ENCODE measurements at regions not wholly inside any gene's neighbourhood (a gene's known extent, or its start where the extent isn't known, plus 50 kb on each side); places are given as distances from the start of the nearest gene placed in this dataset.

DNA sequence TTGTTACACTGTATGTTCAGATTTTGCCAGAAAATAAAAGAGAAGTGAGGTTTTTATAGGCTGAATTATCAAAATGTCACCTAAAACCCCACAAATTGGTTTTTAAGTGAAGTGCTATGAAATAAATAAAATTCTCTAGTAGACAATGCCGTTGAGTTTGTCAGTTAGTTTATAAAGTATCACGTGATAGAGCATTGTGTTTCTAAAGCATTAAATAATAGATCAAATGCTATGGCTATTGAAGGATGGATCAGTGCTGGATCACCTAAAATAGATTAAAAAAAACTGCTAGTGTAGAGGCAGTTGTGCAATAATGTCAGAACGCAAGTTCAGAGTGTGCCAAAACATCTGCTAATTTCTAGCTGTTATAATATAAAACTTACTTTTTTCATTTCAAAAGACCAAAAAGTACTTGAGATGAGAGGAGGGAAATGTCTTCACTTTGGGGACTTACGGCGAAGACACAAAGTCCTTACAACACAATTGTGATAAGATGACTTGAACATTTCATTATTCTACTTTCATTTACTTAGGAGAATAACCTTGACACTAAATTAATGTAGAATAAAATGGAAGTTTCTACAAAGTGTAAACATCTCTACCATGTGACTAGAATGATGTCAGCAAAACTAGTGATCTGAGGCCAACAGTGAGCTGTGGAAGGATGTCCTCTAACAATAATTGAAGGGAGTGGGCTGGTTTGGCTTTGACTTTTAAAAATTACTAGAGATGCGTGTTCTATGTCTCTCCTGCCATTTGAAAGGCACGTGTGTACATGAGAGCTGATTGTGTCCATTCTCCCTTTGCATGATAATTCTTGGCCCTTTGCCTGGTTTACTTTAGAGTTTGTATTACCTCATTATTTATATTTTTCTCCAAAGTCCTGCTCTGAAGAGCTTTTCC is 154.4 kb upstream of the PDE3A start:
- DNase-seq: no peak

DNA sequence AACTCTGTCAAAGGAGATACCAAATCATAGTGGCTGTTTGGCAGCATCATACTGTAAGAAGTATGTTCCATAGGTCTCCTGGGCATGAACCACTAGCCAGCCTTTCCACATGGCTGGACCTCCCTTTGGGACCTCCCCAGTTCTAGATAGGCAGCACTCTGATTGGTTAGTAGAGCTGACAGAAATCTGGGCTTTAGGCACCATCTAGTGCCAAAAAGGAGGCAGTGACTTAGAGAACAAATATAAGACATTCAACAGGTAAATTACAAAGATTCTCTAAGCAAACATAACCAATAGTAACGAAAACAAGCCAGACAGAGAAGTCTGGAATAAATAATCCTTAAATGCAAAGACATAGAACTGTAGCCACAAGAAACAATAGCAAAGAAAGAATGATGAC is 148.0 kb upstream of the PDE3A start:
- DNase-seq: no peak

DNA sequence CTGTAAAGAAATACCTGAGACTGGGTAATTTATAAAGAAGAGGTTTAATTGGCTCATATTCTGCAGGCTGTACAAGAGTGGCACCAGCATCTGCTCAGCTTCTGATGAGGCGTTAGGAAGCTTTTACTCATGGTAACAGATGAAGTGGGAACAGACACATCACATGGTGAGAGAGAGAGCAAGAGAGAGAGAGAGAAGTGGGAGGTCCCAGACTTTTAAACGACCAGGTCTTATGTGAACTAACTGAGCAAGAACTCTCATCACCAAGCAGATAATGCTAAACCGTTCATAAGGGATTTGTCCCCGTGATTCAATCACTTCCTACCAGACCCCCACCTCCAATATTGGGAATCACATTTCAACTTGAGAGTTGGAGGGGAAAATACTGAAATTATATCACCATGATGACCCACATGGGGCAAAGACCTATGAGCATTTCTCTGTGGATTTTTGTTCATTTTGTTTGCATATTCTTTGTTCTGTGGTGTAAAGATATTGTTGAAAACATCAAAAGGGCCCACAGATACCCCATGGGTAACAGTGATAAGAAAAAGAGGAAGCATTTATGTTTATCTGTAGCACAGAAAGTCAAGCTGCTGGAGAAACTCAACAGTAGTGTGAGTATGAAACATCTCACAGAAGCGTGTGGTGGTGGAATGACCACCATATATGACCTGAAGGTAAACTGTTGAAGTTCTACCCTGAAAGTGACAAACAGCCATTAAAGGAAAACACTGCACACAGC is 135.2 kb upstream of the PDE3A start:
- no peak for DNase-seq

DNA sequence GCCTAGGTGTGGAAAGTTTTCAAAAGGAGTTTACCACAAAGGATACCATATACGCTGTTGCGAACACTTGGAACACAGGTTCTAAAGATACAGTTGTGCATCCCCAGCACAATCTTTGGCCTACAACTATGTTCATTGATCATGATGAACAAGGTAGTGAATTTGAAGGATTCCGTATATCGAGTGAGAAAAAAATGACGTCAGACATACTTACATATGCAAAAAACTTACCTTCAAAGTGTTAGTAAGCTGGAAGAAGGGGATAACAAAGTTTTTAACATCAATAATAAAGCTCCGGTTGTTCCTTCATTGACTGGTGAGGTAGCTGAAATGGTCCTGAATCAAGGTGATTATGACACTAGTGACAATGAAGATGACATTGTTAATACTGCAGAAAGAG is 133.9 kb upstream of the PDE3A start:
- no peak for DNase-seq

DNA sequence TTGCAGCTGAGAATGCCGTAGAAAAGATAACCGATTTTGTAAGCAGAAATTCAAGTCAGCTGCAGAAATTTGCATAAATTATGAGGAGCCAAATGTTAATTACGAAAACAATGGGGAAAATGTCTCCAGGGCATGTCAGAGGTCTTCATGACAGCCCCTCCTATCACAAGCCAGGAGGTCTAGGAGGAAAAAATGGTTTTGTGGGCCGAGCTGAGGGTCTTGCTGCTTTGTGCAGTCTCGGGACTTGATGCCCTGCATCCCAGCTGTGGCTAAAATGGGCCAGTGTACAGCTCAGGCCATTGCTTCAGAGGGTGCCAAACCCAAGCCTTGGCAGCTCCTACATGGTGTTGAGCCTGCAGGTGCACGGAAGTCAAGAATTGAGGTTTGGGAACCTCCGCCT is 131.2 kb upstream of the PDE3A start:
- DNase-seq: no peak

DNA sequence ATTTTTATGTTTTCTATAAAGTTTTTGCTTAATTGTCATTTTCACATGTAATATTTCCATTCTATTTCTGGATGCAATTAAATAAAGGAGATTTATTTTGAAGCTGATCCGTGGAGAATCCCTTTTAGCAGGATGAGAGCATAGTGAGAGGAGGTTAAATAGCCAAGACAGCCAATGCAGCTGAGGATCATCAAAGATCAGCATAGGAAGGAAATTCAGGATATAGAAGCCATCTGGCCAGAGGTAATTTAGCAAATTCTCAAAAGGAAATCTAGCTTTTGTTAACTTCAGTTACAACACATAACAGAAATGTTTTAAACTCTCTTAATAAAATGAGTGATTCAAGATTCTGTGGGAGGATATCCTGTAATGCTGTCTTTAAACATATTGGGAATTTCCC is 122.8 kb upstream of the PDE3A start:
- no peak for DNase-seq

DNA sequence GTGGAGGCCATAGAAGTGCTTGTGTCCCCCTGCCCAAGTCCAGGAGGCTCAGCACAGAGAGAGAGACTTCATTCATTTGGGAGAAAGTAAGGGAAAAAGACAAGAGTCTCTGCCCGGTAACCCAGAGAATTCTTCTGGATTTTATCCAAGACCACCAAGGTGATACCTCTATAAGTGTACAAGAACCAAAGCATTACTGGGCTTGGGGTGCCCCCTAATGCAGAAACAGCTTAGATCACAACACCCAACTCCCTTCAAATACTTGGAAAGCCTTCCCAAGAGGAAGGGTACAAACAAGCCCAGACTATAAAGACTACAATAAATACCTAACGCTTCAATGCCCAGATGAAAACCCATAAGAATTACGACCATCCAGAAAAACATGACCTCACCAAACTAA is 119.7 kb upstream of the PDE3A start:
- no peak for DNase-seq

DNA sequence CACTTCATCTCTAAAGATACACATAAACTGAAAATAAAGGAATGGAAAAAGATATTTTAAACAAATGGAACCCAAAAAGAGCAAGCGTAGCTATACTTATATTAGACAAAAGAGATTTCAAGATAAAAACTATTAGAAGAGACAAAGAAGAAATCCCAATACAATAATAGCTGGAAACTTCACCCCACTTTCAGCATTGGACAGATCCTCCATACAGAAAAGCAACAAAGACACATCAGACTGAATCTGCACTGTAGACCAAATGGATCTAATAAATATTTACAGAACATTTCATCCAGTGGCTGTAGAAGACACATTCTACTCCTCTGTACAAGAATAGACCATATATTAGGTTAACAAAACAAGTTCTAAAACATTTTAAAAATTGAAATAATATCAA is 117.6 kb upstream of the PDE3A start:
- DNase-seq: no peak

DNA sequence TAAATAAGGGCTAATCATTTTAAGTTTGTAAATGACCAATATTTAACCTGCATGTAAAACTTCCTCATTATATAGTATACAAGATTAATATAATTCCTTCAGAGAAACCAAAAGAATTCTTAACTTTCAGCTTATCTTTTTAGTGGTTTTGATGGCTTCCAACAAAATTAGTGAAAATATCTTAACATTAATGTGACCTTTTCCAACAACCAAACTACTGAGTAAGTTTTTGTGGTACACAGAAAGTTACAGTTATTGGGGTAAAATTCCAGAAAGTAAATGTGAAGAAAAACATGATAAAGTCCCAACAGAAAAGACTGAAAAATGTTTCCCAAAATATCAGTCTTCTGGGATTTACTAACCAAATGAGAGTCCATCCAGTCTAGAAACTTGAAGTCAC is 111.0 kb upstream of the PDE3A start:
- no peak for DNase-seq

DNA sequence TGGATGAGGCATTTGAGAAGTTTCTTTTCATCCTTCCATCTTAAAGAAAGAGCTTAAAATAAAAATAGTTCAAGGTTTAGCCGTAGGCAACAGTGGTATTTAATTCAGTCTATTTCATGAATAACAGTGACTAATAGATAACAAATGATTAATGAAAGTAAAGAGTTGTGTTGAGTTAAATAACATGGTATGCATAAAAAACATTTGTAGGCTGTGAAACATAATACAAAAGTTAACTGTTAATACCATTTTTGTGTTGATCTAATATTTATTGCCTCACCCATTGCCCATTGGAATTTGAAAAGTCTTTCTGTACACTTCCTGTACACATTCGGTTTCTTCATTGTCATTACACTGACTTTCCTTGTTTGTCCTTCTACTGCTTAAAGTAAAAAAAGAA is 108.6 kb upstream of the PDE3A start:
- no peak for DNase-seq

DNA sequence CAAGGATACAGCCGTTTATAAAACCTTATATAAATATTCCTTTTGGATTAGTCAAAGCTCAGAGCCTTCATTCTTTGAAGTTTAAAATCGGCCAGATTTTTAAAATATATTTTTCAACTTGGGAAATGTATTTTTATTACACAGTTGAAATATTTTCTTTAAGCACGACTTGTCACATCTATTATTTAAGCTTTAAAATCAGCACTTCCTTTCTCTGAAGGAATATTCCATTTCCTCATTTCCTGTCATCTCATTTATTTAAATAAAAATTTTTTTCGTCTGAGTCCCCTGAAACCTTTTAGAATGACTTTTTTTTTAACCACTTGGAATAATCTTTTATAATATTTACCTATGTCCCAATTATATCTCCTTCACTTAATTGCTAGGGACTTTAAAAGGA is 107.5 kb upstream of the PDE3A start:
- DNase-seq: no peak

DNA sequence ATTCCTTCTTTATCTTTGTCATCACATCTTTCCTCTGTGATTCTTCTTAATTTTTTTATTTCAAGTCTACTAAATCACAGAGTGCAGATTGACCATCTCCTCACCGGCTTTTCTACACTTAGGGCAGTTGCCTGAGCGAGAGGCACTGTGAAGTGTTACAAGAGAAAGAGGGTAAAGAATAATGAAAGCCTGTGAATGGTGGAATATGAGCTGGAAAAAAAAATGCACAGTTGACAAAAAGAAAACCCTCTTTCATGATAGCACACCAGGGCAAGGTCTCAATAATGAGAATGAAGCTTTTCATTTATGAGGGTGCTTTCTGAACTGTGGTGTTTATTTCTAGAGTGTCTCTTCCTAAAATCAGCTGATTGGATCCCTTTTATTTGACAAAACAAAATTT is 106.2 kb upstream of the PDE3A start:
- no peak for DNase-seq

DNA sequence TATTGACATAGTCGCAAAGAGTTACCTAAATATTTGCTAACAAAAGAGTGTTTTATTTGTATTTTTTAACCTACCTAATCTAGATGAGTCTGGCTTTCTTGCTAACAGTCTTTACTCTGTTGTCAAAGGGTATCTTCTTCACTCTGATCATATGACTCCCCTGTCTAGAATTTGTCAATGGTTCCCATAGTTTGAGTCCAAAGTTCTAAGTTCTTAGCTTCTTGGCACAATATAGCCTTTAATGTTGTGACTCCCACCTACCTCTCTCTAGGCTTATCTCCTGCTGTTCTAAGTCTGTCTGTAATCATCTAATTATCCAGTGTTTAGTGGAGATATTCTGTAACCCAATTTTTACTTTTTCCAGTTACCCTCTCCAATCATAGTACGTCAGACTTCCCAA is 104.3 kb upstream of the PDE3A start:
- no peak for DNase-seq

DNA sequence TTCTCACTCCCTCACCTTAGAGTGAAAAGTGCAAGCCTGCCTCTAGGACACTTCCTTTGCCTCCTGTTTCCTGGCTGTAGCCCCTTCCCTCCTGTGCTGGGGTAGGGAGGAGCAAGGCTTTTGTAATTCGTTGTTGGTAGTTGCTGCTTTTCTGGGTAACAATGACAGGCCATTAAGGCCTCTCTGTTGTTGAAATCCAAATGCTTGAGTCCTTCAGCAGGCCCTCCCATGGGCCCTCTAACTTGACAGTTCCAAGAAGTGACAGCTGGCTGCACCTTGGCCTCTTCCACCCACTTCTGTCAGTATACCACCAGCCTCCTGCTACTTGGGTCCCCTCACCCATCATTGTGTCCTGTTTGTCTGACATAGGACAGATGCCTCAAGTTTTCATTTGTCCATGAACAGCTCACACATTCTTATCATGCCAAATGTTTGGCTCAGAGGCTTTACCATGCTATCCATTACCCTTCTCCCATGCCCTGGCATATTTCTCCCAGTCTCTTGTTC is 103.7 kb upstream of the PDE3A start:
- DNase-seq: no peak

DNA sequence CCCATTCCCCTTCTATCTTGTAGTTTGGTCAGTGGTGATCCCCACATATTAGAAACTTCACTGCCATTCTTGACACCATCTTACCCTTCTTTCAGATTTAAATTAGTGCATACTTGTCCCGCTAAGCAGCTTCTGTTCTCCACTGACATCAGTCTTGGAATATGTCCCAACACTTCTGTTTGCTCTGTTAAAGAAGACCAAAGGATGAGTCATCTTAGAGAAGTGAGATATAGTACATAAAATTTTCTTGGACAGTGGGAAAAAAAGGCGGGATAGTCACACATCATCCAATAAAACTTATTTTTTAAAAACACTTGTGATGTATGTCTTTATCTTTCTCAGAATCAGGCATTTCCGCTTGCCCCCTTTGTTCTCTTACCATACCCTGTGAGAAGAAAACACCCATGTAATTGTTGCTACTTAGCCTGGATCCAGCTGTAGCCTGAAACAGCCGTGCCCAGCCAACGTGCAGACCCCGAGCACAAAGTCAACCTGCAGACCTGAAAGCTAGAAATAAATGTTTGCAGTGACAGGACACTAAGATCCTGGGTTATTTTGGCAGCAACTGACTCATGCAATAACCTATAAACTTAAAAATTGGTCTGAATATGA is 100.1 kb upstream of the PDE3A start:
- no peak for DNase-seq

DNA sequence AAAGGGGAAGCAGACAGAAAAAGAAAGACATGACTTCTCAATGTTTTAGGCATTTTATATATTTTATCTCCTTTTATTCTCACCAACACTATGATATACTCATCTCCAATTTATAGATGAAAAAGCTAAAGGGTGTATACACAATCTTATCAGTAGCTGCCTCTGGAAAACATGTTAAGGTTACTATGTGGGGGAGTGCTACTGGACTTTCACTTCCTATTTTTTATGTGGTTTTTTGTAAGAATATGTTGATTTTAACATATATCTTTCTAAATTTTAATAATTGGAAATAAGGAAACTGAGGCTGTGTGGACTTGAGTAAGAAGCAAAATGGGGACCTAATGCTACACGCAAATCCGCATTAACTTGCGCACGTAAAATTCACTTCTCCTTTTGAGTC is 99.6 kb upstream of the PDE3A start:
- DNase-seq: no peak

DNA sequence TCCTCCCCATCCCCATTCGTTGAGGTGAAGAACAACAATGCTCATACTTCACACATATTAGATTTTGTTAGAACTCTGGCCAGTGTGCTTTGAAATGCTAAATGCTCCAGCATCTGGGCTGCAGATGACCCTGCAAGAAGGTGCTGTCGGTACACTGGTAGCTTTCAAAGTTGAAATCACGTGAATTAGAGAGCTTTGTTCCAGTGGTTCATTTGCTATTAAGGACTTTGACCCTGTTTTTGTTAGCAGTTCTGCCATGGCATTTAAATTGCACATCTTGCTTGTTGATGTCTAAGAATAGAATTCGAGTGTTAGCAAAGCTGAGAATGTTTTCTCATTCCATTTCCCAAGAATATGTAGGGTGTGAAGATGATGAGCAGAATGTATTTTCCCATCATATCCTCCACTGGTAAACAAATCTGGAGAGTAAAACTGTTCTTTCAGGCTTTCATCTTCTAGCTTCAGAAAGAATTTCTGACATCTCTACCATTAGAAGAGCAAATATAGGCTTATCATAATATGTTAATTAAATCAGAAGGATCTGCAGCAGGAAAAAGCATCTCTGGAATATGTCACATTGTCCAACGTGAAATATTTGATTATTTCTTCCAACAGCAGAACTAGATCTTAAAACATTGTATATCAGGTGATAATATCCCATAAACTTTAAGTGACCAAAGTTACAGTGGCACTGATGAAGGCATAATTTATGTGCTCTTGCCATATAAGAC is 98.8 kb upstream of the PDE3A start:
- DNase-seq: no peak

DNA sequence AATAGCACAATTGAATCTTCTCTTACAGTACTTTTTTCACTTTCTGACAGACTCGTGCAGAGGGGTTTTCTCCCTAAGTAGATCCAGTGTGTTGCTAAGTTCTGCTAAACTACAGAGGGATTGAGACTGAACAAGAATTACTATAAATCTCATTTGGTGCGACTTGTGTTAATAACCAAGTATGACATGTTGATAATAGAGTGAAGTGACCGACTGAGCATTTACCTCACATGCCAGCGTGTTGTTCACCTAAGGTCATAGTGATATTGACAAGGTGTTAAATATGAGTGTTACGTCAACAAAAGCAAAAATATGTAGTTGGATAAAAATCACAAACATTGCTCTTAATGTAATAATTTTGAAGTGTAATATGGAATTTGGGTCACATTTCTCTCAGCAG is 97.8 kb upstream of the PDE3A start:
- DNase-seq: no peak

DNA sequence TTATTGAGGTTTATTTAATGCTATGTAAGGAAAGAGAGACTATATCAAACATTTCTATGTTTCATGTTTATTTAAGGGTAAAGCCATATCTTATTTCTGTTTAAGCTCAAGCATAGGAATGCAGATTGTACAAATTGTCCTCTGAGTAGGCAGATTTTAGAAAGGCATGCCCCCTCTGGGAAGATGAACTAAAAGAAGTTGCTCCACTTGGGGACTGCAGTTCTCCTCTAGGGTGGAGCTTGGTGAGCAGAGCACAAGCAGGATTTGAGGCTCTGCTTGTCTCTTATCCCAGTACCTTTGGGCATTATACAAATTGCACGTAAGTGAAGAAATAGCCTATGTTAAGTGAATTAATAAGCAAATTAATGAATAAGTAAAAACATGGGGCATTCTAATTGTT is 96.2 kb upstream of the PDE3A start:
- DNase-seq: no peak

DNA sequence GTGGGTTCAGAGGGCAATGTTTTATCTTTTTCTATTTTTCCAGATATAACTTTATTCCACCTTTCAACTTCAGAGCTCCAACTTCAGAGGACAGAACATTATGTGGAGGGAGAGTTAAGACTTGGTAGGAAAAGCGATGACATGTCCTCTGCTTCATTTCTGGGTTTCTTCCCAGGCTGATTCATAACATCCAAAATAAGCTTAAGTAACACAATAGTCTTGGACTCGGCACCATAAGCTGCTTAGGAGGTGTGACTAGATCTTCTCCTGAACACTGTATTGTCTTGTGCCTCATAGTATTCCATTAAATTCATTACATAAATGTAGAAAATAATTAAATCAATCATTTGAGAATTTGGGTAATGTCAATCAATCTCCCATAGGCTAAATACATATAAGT is 95.5 kb upstream of the PDE3A start:
- DNase-seq: no peak

DNA sequence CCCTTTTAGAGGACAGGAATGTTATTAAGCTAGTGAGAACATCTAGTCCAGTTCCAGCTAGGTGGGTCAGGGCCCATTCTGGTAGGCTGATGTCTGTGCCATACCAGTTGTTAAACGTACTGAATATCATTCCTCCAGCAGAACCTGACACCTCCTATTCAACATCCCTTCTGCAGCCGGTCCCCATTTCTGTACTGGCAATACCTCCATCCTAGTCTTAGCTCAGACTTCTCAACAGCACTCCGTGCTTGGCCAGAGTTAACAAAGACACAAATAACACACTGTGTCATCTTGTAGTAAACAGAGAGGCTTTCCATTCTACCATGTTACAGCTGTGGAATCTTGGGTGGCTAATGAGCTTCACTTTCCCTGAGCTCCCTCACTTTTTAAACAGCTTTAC is 94.3 kb upstream of the PDE3A start:
- no peak for DNase-seq

DNA sequence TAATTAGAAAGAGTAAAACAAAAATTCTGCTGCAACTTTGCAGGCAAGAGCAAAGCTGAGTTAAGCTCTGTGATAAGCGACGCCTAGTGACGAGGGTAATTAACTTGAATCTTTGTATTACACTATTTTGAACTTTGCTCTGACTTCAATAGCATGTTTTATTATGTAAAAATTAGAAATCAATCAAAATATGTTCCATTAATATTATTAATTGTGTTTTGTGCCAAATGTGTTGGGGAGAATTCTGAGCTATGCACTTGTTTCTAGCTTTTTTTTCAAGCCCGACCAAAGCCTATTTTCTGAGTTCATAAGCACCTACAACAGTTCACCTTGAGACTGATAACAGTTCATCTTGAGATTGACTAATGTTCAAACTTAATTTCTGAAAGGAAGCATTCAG is 90.1 kb upstream of the PDE3A start:
- no peak for DNase-seq

DNA sequence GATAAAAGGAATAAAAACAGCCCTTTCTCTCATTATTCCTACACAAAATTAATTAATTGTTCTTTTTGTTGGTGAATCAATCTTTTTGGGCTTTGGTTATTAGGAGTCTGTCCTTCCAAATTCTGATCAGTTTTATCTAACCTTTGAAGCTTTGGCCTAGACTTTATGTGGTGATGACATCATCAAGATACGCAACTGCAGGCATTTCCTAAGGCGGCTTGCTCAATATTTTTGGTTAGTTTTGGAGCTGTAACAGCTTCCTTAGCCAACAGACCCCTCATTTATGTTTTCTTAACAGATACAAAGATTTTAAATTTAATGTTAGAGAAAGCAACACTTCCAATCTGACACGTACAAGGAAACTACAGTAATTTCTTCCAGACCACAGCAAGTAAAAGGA is 87.8 kb upstream of the PDE3A start:
- DNase-seq: no peak
